GM12891 (cell line): ENCODE measurements at regions not wholly inside any gene's neighbourhood (a gene's known extent, or its start where the extent isn't known, plus 50 kb on each side); places are given as distances from the start of the nearest gene placed in this dataset.

Experiments
- POLR2A ChIP-seq: IDR thresholded peaks from 2 replicates; pipeline ENCODE4 v1.6.1; 2011; ENCODE audit warnings: low read depth, low read length, control low read depth
- POLR2AphosphoS5 ChIP-seq: IDR thresholded peaks from 2 replicates; pipeline ENCODE4 v1.6.1; 2011; ENCODE audit warnings: low read depth, low read length, control low read depth
- POU2F2 ChIP-seq: IDR thresholded peaks from 2 replicates; pipeline ENCODE4 v1.6.1; 2011; ENCODE audit warnings: low read depth, mild to moderate bottlenecking, control low read depth, low read length, moderate library complexity
- SPI1 ChIP-seq: IDR thresholded peaks from 2 replicates; pipeline ENCODE4 v1.6.1; 2011; ENCODE audit warnings: low read depth, low read length, control low read depth
- TAF1 ChIP-seq: IDR thresholded peaks from 2 replicates; pipeline ENCODE4 v1.6.1; 2011; ENCODE audit warnings: low read depth, low read length, control low read depth

- TF ChIP-seq POLR2AphosphoS5 = no peak
- no peak for TF ChIP-seq POLR2A
- TF ChIP-seq POU2F2 = no peak
- no peak for TF ChIP-seq TAF1
- no peak for TF ChIP-seq SPI1
Measured at GRCh38 chr2:56806924-56807323, 623.1 kb downstream of the CCDC85A start.
